GM12878 (cell line): ENCODE measurements at regions not wholly inside any gene's neighbourhood (a gene's known extent, or its start where the extent isn't known, plus 50 kb on each side); places are given as distances from the start of the nearest gene placed in this dataset.

Source experiments
- BRCA1 ChIP-seq: IDR thresholded peaks from 2 replicates; pipeline ENCODE4 v1.6.1; 2011; ENCODE audit warnings: low read depth, low read length, improper control_type of control experiment
- CBFB ChIP-seq: IDR thresholded peaks from 2 replicates; pipeline ENCODE4 v1.6.1; 2016; ENCODE audit warnings: antibody characterized with exemption, low read depth
- CREB1 ChIP-seq: IDR thresholded peaks from 2 replicates; pipeline ENCODE4 v1.6.1; 2012; ENCODE audit warnings: low read depth, mild to moderate bottlenecking, inconsistent platforms
- JUND ChIP-seq: IDR thresholded peaks from 2 replicates; pipeline ENCODE4 v1.6.1; 2012; ENCODE audit warnings: low read depth, mild to moderate bottlenecking, low read length, improper control_type of control experiment, moderate library complexity
- LARP7 ChIP-seq: fragments of 450-650 bp; IDR thresholded peaks from 2 replicates; pipeline ENCODE4 v1.6.1; 2017; ENCODE audit warnings: mild to moderate bottlenecking
- NFYB ChIP-seq: IDR thresholded peaks from 2 replicates; pipeline ENCODE4 v1.6.1; 2011; ENCODE audit warnings: low read depth, mild to moderate bottlenecking, low read length, improper control_type of control experiment, moderate library complexity; ENCODE audit not compliant: insufficient read depth
- NKRF ChIP-seq: fragments of 450-650 bp; conservative IDR thresholded peaks from 2 replicates; pipeline ENCODE4 v1.6.1; 2017; ENCODE audit warnings: mild to moderate bottlenecking, moderate library complexity
- POLR2A ChIP-seq: IDR thresholded peaks from 2 replicates; pipeline ENCODE4 v1.6.1; 2011; ENCODE audit warnings: low read depth, mild to moderate bottlenecking, low read length
- RAD21 ChIP-seq: IDR thresholded peaks from 2 replicates; pipeline ENCODE4 v1.6.1; 2011; ENCODE audit warnings: mild to moderate bottlenecking, low read depth, low read length, moderate library complexity; ENCODE audit not compliant: insufficient read depth
- RCOR1 ChIP-seq: conservative IDR thresholded peaks from 2 replicates; pipeline ENCODE4 v1.6.1; 2012; ENCODE audit warnings: low read depth, low read length, improper control_type of control experiment
- SIN3A ChIP-seq: IDR thresholded peaks from 2 replicates; pipeline ENCODE4 v1.6.1; 2012; ENCODE audit warnings: low read depth, low read length, improper control_type of control experiment
- TAF1 ChIP-seq: IDR thresholded peaks from 2 replicates; pipeline ENCODE4 v1.6.1; 2011; ENCODE audit warnings: mild to moderate bottlenecking, low read depth, low read length, borderline replicate concordance
- USF1 ChIP-seq: IDR thresholded peaks from 2 replicates; pipeline ENCODE4 v1.6.1; 2011; ENCODE audit warnings: borderline replicate concordance, low read depth, mild to moderate bottlenecking, moderate library complexity, mixed read lengths, low read length; ENCODE audit not compliant: insufficient read depth; ENCODE audit errors: extremely low read length
- TF ChIP-seq, protein P1 (sequence below), 3 experiments: IDR thresholded peaks in 2 of 3; conservative IDR thresholded peaks in 1 of 3; 2 replicates each; pipeline ENCODE4 v1.5.1; 2011; ENCODE audit warnings: low read depth in 3 of 3, low read length in 3 of 3, mild to moderate bottlenecking in 3 of 3, control low read depth in 2 of 3, moderate library complexity in 2 of 3, inconsistent platforms in 1 of 3, mixed read lengths in 1 of 3; ENCODE audit not compliant: control insufficient read depth in 2 of 3, insufficient read depth in 1 of 3; ENCODE audit errors: extremely low read depth in 1 of 3

DNA sequence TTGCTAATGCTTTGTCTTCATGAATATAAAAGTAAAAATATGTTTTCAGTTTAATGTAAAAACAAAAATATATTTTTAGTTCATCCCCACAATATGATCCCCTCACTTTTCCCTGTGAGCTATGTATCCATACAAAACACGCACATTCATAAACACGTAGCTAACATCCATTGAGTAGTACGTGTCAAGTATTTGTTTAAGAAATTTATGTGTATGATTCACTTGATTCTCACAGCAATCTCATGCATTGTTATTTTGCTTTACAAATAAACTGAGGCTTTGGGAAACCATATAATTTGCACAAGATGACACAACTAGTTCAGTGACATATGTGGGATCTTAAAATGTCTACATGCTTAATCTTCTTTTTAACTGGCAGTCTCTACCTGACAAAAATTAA is 329.6 kb upstream of the SEMA3C start:
- TF ChIP-seq, protein P1, sequence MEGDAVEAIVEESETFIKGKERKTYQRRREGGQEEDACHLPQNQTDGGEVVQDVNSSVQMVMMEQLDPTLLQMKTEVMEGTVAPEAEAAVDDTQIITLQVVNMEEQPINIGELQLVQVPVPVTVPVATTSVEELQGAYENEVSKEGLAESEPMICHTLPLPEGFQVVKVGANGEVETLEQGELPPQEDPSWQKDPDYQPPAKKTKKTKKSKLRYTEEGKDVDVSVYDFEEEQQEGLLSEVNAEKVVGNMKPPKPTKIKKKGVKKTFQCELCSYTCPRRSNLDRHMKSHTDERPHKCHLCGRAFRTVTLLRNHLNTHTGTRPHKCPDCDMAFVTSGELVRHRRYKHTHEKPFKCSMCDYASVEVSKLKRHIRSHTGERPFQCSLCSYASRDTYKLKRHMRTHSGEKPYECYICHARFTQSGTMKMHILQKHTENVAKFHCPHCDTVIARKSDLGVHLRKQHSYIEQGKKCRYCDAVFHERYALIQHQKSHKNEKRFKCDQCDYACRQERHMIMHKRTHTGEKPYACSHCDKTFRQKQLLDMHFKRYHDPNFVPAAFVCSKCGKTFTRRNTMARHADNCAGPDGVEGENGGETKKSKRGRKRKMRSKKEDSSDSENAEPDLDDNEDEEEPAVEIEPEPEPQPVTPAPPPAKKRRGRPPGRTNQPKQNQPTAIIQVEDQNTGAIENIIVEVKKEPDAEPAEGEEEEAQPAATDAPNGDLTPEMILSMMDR (IDR thresholded peaks at IDR 0.05 in 2 of 3, conservative IDR thresholded peaks at IDR 0.05 in 1 of 3; ENCODE audit: control insufficient read depth in 2 of 3, extremely low read depth in 1 of 3, insufficient read depth in 1 of 3, low read depth in 3 of 3, low read length in 3 of 3), result no peak
- no peak for TF ChIP-seq CREB1
- no peak for TF ChIP-seq POLR2A
- no peak for TF ChIP-seq NKRF
- TF ChIP-seq SIN3A, result no peak
- no peak for TF ChIP-seq BRCA1
- TF ChIP-seq JUND, result no peak
- no peak for TF ChIP-seq USF1
- no peak for TF ChIP-seq TAF1
- no peak for TF ChIP-seq RCOR1
- TF ChIP-seq RAD21, result no peak
- no peak for TF ChIP-seq NFYB
- no peak for TF ChIP-seq CBFB
- no peak for TF ChIP-seq LARP7
